ENCODE measurements at regions not wholly inside any gene's neighbourhood (a gene's known extent, or its start where the extent isn't known, plus 50 kb on each side); places are given as distances from the start of the nearest gene placed in this dataset.

DNA sequence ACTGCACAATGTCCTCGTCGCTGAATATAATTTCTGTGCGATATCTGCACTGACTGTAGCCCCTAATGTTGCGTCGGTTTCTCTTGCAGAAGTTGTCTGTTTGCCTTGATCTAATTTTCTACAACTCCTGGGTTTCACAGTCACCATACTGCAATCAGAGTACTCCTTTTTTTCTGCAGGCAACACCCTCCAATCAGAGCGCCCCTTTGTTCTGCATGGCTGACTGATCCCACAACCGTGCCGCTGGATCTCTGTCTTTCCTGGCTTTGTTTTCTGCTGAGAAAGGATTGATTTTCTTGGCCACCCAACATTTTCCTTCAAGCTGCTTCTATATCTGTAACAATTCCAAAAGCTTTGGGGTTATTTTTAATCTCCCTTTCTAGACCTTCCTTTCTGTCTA, 182.2 kb upstream of the SMARCA2 start:
- POLR2A ChIA-PET = no interaction called here
- no peaks in the 10 kb centered on the region for H3K4me1 ChIP-seq (ENCODE audit: control insufficient read depth in 1 of 2, insufficient read depth in 2 of 2, low read length in 2 of 2)
- no peaks in the 10 kb centered on the region for H3K36me3 ChIP-seq (ENCODE audit: control insufficient read depth in 1 of 2, insufficient read depth in 2 of 2, low read length in 2 of 2)
- H3K27ac ChIP-seq (ENCODE audit: low read depth, low read length) = no peak overlapping the region
- H2AFZ ChIP-seq (ENCODE audit: low read depth, low read length, poor library complexity, severe bottlenecking) = no peak overlapping the region
- no peak for DNase-seq (ENCODE audit: low read depth, low spot score)
- H3K4me2 ChIP-seq (ENCODE audit: low read length) = no peak overlapping the region
- no peaks in the 10 kb centered on the region for H3K9me3 ChIP-seq (ENCODE audit: control insufficient read depth in 1 of 2, insufficient read depth in 1 of 2, low read depth in 1 of 2, low read length in 2 of 2)
- H3K79me2 ChIP-seq (ENCODE audit: insufficient read depth, low read length) = no peaks in the 10 kb centered on the region
- H3K27me3 ChIP-seq (ENCODE audit: insufficient read depth, low read length) = no peaks in the 10 kb centered on the region
- H4K20me1 ChIP-seq (ENCODE audit: insufficient read depth) = no peaks in the 10 kb centered on the region
- no peak overlapping the region for H3K4me3 ChIP-seq (replicated peaks in 1 of 2; ENCODE audit: low read depth in 1 of 2, low read length in 2 of 2)
- intact Hi-C loops (cut with micrococcal nuclease) = no loop called here
- no peak for ATAC-seq
- no peak overlapping the region for H3K9ac ChIP-seq (ENCODE audit: low read length)
- CTCF ChIA-PET = no interaction called here
- RAD21 ChIA-PET (ENCODE audit: low non-redundant PET in 1 of 2, low total read pairs in 2 of 2, uncharacterized antibody in 2 of 2, unreplicated experiment in 2 of 2) = no interaction called here
- no TSS peak for BruUV-seq (replicated peaks)
- TF ChIP-seq, protein P1, sequence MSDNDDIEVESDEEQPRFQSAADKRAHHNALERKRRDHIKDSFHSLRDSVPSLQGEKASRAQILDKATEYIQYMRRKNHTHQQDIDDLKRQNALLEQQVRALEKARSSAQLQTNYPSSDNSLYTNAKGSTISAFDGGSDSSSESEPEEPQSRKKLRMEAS (IDR thresholded peaks at IDR 0.05) = no peak
- no peak for TF ChIP-seq ZNF274 (IDR thresholded peaks at IDR 0.05; ENCODE audit: low read depth, low read length)
- TF ChIP-seq TCF7L2 (IDR thresholded peaks at IDR 0.05; ENCODE audit: borderline replicate concordance, extremely low read depth, insufficient read depth, insufficient read length) = no peak
- TF ChIP-seq SIN3A (IDR thresholded peaks at IDR 0.05; ENCODE audit: low read depth) = no peak
- TF ChIP-seq, protein P2, sequence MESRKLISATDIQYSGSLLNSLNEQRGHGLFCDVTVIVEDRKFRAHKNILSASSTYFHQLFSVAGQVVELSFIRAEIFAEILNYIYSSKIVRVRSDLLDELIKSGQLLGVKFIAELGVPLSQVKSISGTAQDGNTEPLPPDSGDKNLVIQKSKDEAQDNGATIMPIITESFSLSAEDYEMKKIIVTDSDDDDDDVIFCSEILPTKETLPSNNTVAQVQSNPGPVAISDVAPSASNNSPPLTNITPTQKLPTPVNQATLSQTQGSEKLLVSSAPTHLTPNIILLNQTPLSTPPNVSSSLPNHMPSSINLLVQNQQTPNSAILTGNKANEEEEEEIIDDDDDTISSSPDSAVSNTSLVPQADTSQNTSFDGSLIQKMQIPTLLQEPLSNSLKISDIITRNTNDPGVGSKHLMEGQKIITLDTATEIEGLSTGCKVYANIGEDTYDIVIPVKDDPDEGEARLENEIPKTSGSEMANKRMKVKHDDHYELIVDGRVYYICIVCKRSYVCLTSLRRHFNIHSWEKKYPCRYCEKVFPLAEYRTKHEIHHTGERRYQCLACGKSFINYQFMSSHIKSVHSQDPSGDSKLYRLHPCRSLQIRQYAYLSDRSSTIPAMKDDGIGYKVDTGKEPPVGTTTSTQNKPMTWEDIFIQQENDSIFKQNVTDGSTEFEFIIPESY (IDR thresholded peaks at IDR 0.05; ENCODE audit: extremely low read depth, insufficient replicate concordance, low read length) = no peak
- TF ChIP-seq, protein P3, sequence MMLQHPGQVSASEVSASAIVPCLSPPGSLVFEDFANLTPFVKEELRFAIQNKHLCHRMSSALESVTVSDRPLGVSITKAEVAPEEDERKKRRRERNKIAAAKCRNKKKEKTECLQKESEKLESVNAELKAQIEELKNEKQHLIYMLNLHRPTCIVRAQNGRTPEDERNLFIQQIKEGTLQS (IDR thresholded peaks at IDR 0.05) = no peak
- TF ChIP-seq CBX3 (IDR thresholded peaks at IDR 0.05; ENCODE audit: low read depth) = no peak
- no peak for TF ChIP-seq ELF1 (IDR thresholded peaks at IDR 0.05; ENCODE audit: borderline replicate concordance, low read depth)
- no peak for TF ChIP-seq SP1 (IDR thresholded peaks at IDR 0.05; ENCODE audit: low read depth)
- TF ChIP-seq, protein P4, sequence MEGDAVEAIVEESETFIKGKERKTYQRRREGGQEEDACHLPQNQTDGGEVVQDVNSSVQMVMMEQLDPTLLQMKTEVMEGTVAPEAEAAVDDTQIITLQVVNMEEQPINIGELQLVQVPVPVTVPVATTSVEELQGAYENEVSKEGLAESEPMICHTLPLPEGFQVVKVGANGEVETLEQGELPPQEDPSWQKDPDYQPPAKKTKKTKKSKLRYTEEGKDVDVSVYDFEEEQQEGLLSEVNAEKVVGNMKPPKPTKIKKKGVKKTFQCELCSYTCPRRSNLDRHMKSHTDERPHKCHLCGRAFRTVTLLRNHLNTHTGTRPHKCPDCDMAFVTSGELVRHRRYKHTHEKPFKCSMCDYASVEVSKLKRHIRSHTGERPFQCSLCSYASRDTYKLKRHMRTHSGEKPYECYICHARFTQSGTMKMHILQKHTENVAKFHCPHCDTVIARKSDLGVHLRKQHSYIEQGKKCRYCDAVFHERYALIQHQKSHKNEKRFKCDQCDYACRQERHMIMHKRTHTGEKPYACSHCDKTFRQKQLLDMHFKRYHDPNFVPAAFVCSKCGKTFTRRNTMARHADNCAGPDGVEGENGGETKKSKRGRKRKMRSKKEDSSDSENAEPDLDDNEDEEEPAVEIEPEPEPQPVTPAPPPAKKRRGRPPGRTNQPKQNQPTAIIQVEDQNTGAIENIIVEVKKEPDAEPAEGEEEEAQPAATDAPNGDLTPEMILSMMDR (IDR thresholded peaks at IDR 0.05 in 2 of 3, conservative IDR thresholded peaks at IDR 0.05 in 1 of 3; ENCODE audit: borderline replicate concordance in 1 of 3, insufficient read depth in 1 of 3, low read depth in 2 of 3, low read length in 2 of 3) = no peak
- no peak for TF ChIP-seq POLR2AphosphoS5 (IDR thresholded peaks at IDR 0.05; ENCODE audit: low read depth, low read length)
- no peak for TF ChIP-seq POLR2A (IDR thresholded peaks at IDR 0.05; ENCODE audit: borderline replicate concordance, extremely low read depth, insufficient read depth, insufficient read length)
- no peak for TF ChIP-seq ZFX (IDR thresholded peaks at IDR 0.05)
- no peak for TF ChIP-seq YY1 (IDR thresholded peaks at IDR 0.05; ENCODE audit: extremely low read depth, insufficient replicate concordance, low read depth, low read length)
- no peak for TF ChIP-seq EZH2 (IDR thresholded peaks at IDR 0.05)
- TF ChIP-seq FOSL1 (IDR thresholded peaks at IDR 0.05; ENCODE audit: low read depth) = no peak
- no peak for TF ChIP-seq EZH2phosphoT487 (IDR thresholded peaks at IDR 0.05; ENCODE audit: borderline replicate concordance)
- no peak for TF ChIP-seq SRF (IDR thresholded peaks at IDR 0.05; ENCODE audit: low read depth)
- no peaks in the 10 kb centered on the region for H3K9me2 ChIP-seq (ENCODE audit: insufficient read depth)

Measured in HCT116 (cell line).